Neural cell (in vitro differentiated cells): ENCODE measurements at regions not wholly inside any gene's neighbourhood (a gene's known extent, or its start where the extent isn't known, plus 50 kb on each side); places are given as distances from the start of the nearest gene placed in this dataset.

Experiments used
- H2AFZ ChIP-seq: fragments of 200-600, 300-800 bp; sonication (generic), shearing (Covaris generic); 2 replicates; pipeline ENCODE4 v1.6.0; 2014; ENCODE audit warnings: low read depth, mild to moderate bottlenecking, antibody characterized with exemption, low read length, moderate library complexity
- H3F3A ChIP-seq: fragments of 200-600 bp; shearing (Covaris generic); 2 replicates; pipeline ENCODE4 v1.6.1; 2016; ENCODE audit warnings: mild to moderate bottlenecking, moderate library complexity, mixed read lengths, antibody characterized with exemption, low read length; ENCODE audit not compliant: insufficient read depth, poor library complexity, severe bottlenecking
- H3K27ac ChIP-seq: fragments of 200-600, 300-800 bp; sonication (generic), shearing (Covaris generic); 2 replicates; pipeline ENCODE4 v1.5.1; 2014; ENCODE audit warnings: mild to moderate bottlenecking, low read length, moderate library complexity
- H3K27me3 ChIP-seq: fragments of 300-800, 200-600 bp; sonication (generic), shearing (Covaris generic); 2 replicates; pipeline ENCODE4 v1.6.0; 2014; ENCODE audit warnings: mild to moderate bottlenecking, low read depth, low read length, moderate library complexity; ENCODE audit not compliant: insufficient read depth
- H3K36me3 ChIP-seq: fragments of 300-800, 200-600 bp; sonication (generic), shearing (Covaris generic); 2 replicates; pipeline ENCODE4 v1.5.1; 2014; ENCODE audit warnings: mild to moderate bottlenecking, antibody characterized with exemption, low read length, moderate library complexity; ENCODE audit not compliant: insufficient read depth
- H3K4me2 ChIP-seq: fragments of 300-800, 200-600 bp; sonication (generic), shearing (Covaris generic); 2 replicates; pipeline ENCODE4 v1.6.0; 2014; ENCODE audit warnings: mild to moderate bottlenecking, low read length
- H3K4me3 ChIP-seq: fragments of 300-800, 200-600 bp; sonication (generic), shearing (Covaris generic); 2 replicates; pipeline ENCODE4 v1.5.1; 2014; ENCODE audit warnings: mild to moderate bottlenecking, low read length, moderate library complexity
- H3K79me2 ChIP-seq: fragments of 200-600 bp; shearing (Covaris generic); replicated peaks from 2 replicates; pipeline ENCODE4 v1.6.0; 2014; ENCODE audit warnings: mild to moderate bottlenecking, low read length, moderate library complexity; ENCODE audit not compliant: insufficient read depth
- H3K9ac ChIP-seq: fragments of 300-800, 200-600 bp; sonication (generic), shearing (Covaris generic); 2 replicates; pipeline ENCODE4 v1.6.1; 2016; ENCODE audit warnings: mild to moderate bottlenecking, low read length, mixed read lengths
- H3K9me2 ChIP-seq: fragments of 200-600 bp; shearing (Covaris generic); 2 replicates; pipeline ENCODE4 v1.6.1; 2016; ENCODE audit warnings: mild to moderate bottlenecking, low read length, mixed read lengths; ENCODE audit not compliant: insufficient read depth
- H3K9me3 ChIP-seq: fragments of 200-600, 300-800 bp; sonication (generic), shearing (Covaris generic); 2 replicates; pipeline ENCODE4 v1.6.1; 2016; ENCODE audit warnings: mild to moderate bottlenecking, mixed run types, low read length, moderate library complexity, mixed read lengths
- H4K20me1 ChIP-seq: fragments of 200-600 bp; shearing (Covaris generic); 2 replicates; pipeline ENCODE4 v1.6.1; 2016; ENCODE audit warnings: mild to moderate bottlenecking, mixed run types; ENCODE audit not compliant: insufficient read depth
- EP300 ChIP-seq: fragments of 450-650 bp; conservative IDR thresholded peaks from 2 replicates; pipeline ENCODE4 v1.6.1; 2014; ENCODE audit warnings: antibody characterized with exemption, mild to moderate bottlenecking, moderate library complexity; ENCODE audit not compliant: poor library complexity, severe bottlenecking
- EZH2 ChIP-seq: fragments of 200-600, 300-800 bp; shearing (Covaris generic), sonication (generic); IDR thresholded peaks from 2 replicates; pipeline ENCODE4 v1.6.1; 2014; ENCODE audit warnings: antibody characterized with exemption, low read length, borderline replicate concordance, mild to moderate bottlenecking; ENCODE audit not compliant: insufficient read depth, poor library complexity, severe bottlenecking
- MXI1 ChIP-seq: fragments of 450-650 bp; conservative IDR thresholded peaks from 2 replicates; pipeline ENCODE4 v1.6.1; 2014; ENCODE audit warnings: antibody characterized with exemption, mild to moderate bottlenecking; ENCODE audit not compliant: poor library complexity, severe bottlenecking
- POLR2AphosphoS5 ChIP-seq: IDR thresholded peaks from 2 replicates; pipeline ENCODE4 v1.6.1; 2012
- RAD21 ChIP-seq: fragments of 450-650 bp; conservative IDR thresholded peaks from 2 replicates; pipeline ENCODE4 v1.6.1; 2014; ENCODE audit warnings: antibody characterized with exemption, mild to moderate bottlenecking, moderate library complexity
- SMC3 ChIP-seq: fragments of 450-650 bp; conservative IDR thresholded peaks from 2 replicates; pipeline ENCODE4 v1.6.1; 2014; ENCODE audit warnings: antibody characterized with exemption, mild to moderate bottlenecking, moderate library complexity; ENCODE audit not compliant: poor library complexity
- TAF1 ChIP-seq: IDR thresholded peaks from 2 replicates; pipeline ENCODE4 v1.6.1; 2012; ENCODE audit warnings: low read depth
- TF ChIP-seq, protein P1 (sequence below): fragments of 450-650 bp; IDR thresholded peaks from 2 replicates; pipeline ENCODE4 v1.5.1; 2014; ENCODE audit warnings: antibody characterized with exemption, mild to moderate bottlenecking, moderate library complexity; ENCODE audit not compliant: poor library complexity, severe bottlenecking
- TF ChIP-seq, protein P2 (sequence below): IDR thresholded peaks from 2 replicates; pipeline ENCODE4 v1.6.1; 2012; ENCODE audit warnings: borderline replicate concordance

DNA sequence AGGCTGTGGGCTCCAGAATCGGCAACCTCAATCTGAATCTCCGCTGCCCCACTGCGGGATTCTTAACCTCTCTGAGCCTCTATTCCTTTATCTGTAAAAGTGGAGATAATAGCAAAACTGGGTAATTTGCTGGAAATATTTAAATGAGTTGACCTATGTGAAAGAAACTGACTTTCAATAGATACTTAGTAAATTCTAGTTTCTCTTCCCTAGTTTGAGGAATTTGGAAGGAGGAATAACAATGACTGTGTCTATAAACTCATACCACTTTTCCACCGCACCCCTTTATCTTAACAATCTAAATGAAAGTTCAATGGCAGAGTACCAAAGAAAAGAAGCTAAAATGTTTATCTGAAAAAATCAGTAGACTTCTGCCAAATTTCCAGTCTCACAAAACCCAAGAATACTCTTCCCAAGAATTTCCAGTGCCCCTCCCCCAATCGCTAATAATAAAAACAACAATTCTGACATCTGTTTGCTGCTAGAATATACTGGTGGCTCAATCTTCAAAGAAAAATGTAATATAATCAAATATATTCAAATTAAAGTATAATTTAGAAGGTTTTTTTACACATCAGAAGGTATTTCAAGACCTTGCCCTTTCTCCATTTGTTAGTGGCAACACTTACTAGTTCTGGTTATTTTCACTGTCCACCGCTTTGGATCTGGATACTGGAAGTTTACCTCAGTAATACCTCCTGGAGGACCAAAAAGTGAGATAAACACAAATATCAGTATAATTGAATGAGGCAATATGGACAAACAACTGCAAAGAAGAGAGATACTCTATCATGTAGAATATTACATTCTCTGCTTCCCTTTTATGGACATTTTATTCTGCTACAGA, 171.2 kb downstream of the LTN1 start:
- H3K9me3 ChIP-seq: no peaks in the 10 kb centered on the region
- H3K27me3 ChIP-seq: no peaks in the 10 kb centered on the region
- H4K20me1 ChIP-seq: no peaks in the 10 kb centered on the region
- H3K27ac ChIP-seq: no peak overlapping the region
- TF ChIP-seq, protein P1, sequence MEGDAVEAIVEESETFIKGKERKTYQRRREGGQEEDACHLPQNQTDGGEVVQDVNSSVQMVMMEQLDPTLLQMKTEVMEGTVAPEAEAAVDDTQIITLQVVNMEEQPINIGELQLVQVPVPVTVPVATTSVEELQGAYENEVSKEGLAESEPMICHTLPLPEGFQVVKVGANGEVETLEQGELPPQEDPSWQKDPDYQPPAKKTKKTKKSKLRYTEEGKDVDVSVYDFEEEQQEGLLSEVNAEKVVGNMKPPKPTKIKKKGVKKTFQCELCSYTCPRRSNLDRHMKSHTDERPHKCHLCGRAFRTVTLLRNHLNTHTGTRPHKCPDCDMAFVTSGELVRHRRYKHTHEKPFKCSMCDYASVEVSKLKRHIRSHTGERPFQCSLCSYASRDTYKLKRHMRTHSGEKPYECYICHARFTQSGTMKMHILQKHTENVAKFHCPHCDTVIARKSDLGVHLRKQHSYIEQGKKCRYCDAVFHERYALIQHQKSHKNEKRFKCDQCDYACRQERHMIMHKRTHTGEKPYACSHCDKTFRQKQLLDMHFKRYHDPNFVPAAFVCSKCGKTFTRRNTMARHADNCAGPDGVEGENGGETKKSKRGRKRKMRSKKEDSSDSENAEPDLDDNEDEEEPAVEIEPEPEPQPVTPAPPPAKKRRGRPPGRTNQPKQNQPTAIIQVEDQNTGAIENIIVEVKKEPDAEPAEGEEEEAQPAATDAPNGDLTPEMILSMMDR: no peak
- no peak for TF ChIP-seq EP300
- H3K79me2 ChIP-seq: no peaks in the 10 kb centered on the region
- H3K36me3 ChIP-seq: no peaks in the 10 kb centered on the region
- H2AFZ ChIP-seq: no peak overlapping the region
- no peak overlapping the region for H3K9ac ChIP-seq
- no peaks in the 10 kb centered on the region for H3K9me2 ChIP-seq
- no peak overlapping the region for H3K4me3 ChIP-seq
- H3F3A ChIP-seq: no peaks in the 10 kb centered on the region
- no peak overlapping the region for H3K4me2 ChIP-seq

DNA sequence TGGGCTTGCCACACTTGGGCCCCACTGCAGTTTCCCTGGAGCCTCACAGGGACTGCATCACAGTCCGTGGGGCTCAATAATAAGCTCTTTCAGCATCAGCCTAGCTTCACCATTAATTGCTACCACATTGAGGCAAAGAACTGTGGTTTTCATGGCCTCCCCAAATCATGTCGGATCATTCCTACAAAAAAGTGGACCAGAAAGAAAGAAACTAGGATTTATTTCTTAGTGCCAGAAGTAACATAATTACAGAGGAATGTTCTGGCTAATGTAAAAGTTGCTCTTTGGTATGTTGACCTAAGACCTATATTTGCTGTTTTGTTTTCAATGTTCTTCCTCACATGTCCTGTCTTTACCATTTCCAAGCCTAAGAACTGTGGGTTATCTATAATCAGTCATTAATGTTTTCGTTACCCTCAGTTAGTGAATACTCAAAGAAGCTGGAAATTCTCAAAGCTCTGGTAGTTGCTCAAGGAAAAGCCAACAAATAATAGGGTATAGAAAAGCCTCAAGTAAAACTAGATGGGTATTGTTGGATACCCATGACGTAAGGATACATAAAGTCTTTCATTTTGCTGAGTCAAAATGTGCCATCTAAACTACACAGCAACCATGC, 173.9 kb downstream of the LTN1 start:
- no peak overlapping the region for H3K4me2 ChIP-seq
- no peaks in the 10 kb centered on the region for H3K27me3 ChIP-seq
- H3F3A ChIP-seq: no peaks in the 10 kb centered on the region
- H3K36me3 ChIP-seq: no peaks in the 10 kb centered on the region
- H3K27ac ChIP-seq: no peak overlapping the region
- no peak overlapping the region for H2AFZ ChIP-seq
- no peaks in the 10 kb centered on the region for H3K9me2 ChIP-seq
- TF ChIP-seq SMC3 (no peak), MXI1 (no peak), EP300 (no peak), RAD21 (no peak), EZH2 (no peak), POLR2AphosphoS5 (no peak), TAF1 (no peak)
- TF ChIP-seq, protein P1: no peak
- TF ChIP-seq, protein P2, sequence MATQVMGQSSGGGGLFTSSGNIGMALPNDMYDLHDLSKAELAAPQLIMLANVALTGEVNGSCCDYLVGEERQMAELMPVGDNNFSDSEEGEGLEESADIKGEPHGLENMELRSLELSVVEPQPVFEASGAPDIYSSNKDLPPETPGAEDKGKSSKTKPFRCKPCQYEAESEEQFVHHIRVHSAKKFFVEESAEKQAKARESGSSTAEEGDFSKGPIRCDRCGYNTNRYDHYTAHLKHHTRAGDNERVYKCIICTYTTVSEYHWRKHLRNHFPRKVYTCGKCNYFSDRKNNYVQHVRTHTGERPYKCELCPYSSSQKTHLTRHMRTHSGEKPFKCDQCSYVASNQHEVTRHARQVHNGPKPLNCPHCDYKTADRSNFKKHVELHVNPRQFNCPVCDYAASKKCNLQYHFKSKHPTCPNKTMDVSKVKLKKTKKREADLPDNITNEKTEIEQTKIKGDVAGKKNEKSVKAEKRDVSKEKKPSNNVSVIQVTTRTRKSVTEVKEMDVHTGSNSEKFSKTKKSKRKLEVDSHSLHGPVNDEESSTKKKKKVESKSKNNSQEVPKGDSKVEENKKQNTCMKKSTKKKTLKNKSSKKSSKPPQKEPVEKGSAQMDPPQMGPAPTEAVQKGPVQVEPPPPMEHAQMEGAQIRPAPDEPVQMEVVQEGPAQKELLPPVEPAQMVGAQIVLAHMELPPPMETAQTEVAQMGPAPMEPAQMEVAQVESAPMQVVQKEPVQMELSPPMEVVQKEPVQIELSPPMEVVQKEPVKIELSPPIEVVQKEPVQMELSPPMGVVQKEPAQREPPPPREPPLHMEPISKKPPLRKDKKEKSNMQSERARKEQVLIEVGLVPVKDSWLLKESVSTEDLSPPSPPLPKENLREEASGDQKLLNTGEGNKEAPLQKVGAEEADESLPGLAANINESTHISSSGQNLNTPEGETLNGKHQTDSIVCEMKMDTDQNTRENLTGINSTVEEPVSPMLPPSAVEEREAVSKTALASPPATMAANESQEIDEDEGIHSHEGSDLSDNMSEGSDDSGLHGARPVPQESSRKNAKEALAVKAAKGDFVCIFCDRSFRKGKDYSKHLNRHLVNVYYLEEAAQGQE: no peak
- H3K4me3 ChIP-seq: no peak overlapping the region
- H3K9ac ChIP-seq: no peak overlapping the region
- H3K9me3 ChIP-seq: no peaks in the 10 kb centered on the region
- no peaks in the 10 kb centered on the region for H3K79me2 ChIP-seq
- H4K20me1 ChIP-seq: no peaks in the 10 kb centered on the region
